GM18502 (cell line): ENCODE measurements at regions not wholly inside any gene's neighbourhood (a gene's known extent, or its start where the extent isn't known, plus 50 kb on each side); places are given as distances from the start of the nearest gene placed in this dataset.
"Not testable (repeated sequence)": the region's sequence is repeated elsewhere in the genome, so short reads cannot be mapped to it uniquely, and the experiment has no call there.

Experiments
- ATAC-seq: cut with Tn5 transposase; IDR thresholded peaks from one replicate; pipeline ENCODE4 v1.9.1; 2021; ENCODE audit warnings: mild to moderate bottlenecking; ENCODE audit not compliant: unreplicated experiment, poor library complexity

DNA sequence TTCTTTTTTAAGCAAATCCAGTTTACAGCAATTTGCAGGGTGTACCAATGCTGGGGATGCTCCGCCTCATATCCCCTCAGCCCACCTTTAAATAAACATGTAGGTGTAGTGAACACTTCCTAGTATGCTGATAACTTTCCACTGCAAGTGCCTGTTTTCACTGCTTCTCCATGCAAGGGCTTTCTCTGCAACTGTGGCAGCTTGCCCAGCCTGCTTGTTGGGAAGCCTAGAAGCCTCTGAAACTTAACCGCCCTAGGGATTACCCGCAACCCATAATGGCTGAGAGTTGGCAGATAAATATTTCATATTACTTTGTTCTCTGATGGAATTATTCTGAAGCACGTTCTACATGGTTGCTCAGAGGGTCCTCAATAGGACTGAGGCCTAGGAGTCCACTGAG, 253.7 kb upstream of the DDX53 start:
- ATAC-seq = no peak

- peak; percentile 92 for ATAC-seq
Observed at GRCh38 chrX:22748093-22748999, 251.4 kb upstream of the DDX53 start.

DNA sequence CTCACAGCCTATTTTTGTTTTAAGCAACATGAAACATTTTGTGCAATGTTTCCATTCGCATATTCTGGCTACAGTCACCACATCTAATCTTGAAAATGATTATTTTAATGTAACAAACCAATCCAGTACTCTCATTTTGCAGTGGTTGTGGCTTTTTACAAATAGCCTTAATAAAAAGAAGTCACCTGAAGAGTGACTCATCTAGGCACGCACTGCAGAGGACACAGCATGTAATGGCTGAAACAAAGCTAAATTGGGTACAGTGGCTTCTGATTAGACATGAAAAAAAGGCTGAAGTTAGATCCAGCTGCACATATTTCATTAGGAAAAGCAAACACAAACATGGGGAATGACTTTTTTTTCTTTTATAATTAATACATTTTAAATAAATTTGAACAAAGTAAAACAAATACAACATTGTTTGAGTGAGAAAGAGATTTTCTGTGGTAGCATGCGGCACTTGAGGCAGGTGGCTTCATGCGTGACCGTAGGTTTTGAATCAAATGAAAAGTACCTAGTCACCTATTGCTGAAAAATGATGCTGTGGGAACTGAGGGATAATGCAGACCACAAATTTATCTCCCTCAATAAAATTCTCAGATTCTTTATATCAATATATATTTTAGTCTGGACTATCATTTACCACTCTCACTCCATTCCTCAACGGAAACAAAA, 240.8 kb upstream of the DDX53 start:
- ATAC-seq = peak; percentile 86

DNA sequence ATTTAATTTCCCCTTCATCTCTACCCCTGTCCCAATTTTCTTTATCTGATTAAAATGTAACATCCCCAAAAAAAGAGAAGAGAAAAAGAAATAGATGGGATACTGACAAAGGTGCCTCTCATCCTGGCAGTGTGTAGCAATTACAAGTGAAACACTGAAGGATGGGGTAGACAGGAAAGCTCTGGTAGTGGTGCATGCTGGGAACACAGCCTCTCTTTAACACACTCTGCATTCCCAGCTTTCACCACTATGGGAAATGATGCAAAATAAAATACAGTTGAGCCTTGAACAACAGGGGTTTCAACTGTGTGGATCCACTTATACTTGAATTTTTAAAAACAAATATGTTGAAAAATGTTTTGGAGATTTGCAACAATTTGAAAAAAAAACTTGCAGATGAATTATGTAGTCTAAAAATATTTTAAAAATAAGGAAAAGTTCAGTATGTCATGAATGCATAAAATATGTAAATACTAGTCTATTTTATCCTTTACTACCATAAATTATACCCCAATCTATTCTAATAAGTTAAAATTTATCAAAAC, 239.2 kb upstream of the DDX53 start:
- no peak for ATAC-seq

DNA sequence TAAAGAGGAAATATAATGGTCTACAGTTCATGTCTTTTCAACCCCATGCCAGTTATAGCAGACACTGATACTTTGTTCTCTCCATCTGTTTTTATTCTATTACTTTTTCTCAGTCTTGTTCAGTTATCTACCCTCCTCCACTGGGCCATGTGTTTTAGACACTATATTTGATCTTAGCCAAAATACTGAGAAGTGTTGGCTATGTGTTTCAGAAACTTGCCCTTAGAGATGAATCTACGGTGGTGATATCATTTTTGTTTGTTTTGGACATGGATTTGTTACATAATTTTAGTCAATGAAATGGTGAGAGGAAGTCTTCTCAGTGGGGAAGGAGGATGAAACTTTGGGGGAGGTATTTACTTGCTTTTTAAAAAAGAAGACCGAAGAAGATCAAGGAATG, 211.5 kb upstream of the DDX53 start:
- no peak for ATAC-seq

DNA sequence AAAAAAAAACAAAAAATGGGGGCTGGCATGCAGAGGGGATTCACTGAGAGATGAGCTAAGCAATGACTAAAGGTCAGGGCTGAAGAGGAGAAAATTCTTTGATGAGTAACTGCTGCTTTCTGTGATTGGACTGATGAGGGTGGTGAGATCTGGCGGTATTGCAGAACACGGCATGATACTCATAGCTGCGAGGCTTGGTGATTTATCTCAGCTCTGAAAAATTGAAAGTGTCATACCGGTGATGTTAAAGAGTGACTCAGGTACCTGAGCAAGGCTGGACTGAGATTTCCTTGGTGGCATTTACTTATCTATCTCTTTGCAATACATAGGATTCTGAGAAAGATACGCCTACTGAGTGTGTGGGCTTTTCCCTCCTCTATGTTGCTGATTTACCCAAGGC, 204.1 kb upstream of the DDX53 start:
- no peak for ATAC-seq

- ATAC-seq = no peak
Observed at GRCh38 chrX:22800360-22800759, 199.4 kb upstream of the DDX53 start.

DNA sequence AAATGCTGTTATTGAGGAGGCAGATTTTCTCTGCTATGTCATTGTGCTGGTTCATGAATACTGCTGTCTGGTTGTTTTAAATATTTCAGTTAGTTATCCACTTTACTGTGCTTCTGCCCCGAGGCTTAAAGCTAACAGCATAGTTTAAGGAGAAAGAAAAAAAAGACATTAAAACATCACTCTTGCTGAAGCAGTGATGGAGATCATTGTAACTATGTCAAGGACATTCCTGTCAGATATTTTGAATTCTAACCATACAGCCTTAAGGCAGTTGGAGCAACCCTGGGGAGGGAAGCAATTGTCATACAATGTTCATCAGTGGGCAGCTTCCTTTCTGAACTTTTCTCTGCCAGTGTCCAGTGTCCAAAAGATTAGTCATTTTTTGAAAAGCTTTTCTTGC, 199.0 kb upstream of the DDX53 start:
- no peak for ATAC-seq

DNA sequence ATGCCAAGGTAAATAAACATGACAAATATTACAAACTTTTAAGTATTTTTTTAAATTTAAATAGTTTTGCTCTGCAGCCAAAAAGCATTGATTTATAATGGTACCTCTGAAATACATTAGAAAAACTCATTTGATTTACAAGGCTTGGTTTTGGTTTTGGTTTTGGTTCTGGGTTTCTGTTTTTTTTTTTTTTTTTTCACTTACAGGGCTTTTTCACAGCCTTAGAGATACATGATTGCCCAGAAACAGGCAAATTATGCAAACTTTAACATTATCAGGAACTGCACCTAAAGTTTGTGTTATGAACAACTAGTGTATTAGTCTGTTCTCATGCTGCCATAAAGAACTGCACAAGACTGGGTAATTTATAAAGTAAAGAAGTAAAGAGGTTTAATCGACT, 196.4 kb upstream of the DDX53 start:
- ATAC-seq = no peak

DNA sequence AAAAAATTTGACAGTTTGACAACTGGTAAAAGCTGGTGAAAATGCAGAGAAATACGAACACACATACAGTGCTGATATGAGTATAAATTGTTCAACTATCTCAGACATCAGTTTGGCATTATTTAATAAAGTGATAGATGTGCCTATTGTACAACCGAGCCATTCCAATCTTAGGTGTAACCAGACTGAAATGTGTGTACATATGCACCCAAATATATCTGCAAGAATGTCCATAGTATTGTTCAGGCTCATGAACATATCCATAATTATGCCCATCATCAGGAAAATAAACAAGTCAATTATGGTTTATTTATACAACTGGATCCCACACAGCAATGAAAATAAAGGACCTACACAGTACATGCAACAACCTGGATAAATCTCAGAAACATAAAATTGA, 188.9 kb upstream of the DDX53 start:
- no peak for ATAC-seq

DNA sequence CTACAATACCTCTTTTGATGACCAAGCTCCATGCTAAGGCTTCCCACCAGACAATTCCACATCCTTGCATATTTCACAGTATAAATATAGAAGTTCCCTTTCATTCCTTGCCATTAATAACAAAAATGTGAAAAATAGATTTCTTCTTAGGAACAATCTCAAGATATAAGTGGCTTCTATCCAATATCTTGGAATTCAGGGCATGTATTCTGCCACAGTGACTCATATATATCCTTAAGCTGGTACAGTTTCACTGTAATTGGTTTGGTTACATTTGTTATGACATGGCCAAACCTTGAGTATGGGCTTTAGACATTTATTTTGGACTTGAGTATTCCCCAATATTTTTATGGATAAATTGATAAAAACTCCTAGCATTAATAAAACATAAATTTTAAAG, 181.7 kb upstream of the DDX53 start:
- no peak for ATAC-seq

DNA sequence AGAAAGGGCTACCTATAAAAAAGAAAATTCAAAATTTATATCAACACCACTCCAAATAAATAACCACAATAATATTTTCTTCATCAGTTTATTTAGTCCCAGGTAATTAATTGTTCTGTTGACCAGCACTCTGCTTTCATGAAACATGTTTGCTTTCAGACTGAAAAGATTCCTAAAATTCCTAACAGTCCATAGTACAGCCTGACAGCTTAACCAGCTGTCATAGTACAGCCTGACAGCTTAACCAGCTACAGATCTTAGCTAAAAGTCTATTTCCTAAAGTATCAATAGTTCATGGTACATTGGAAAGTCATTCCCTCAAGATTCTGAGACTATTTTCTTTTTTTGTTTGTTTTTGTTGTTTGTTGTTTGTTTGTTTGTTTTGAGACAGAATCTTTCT, 144.1 kb upstream of the DDX53 start:
- no peak for ATAC-seq

GRCh38 chrX:22859642-22860041, 140.1 kb upstream of the DDX53 start:
- ATAC-seq = no peak

DNA sequence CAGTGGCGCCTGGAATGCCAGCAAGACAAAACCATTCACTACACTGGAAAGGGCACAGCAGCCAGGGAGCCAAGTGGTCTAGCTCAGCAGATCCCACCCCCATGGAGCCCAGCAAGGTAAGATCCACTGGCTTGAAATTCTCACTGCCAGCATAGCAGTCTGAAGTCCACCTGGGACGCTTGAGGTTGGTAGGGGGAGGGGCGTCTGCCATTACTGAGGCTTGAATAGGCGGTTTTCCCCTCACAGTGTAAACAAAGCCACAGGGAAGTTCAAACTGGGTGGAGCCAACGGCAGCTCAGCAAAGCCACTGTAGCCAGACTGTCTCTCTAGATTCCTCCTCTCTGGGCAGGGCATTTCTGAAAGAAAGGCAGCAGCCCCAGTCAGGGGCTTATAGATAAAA, 133.0 kb upstream of the DDX53 start:
- ATAC-seq = not testable (repeated sequence)

- no peak for ATAC-seq
Observed at GRCh38 chrX:22882543-22882942, 117.2 kb upstream of the DDX53 start.

GRCh38 chrX:22889819-22890218, 109.9 kb upstream of the DDX53 start:
- no peak for ATAC-seq

- ATAC-seq = no peak
Observed at GRCh38 chrX:22912616-22913015, 87.1 kb upstream of the DDX53 start.

DNA sequence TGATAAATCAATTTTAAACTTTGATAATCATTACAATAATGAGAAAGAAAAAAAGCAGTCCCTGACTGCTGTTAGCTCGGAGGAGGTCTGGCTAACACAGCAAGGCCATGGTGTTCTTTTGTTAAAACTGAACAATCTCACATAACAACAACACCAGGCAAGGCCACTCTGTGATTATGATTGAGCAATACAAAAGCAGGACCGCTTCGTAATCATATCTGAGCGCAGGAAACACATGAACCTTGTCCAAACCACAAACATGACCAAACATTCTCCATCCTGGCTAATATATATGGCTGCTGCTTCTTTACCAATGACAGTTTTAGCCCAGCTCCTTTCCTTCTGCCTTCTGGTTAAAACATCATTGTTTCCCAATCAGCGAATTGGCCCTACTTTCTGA, 76.8 kb upstream of the DDX53 start:
- ATAC-seq = no peak

- no peak for ATAC-seq
Observed at GRCh38 chrX:22934640-22935039, 65.1 kb upstream of the DDX53 start.

- ATAC-seq = no peak
Observed at GRCh38 chrX:22944945-22945344, 54.8 kb upstream of the DDX53 start.
